GM04504 (cell line): ENCODE measurements at regions not wholly inside any gene's neighbourhood (a gene's known extent, or its start where the extent isn't known, plus 50 kb on each side); places are given as distances from the start of the nearest gene placed in this dataset.

Experiments used
- DNase-seq: peaks from one replicate; pipeline ENCODE4 v3.0.0-alpha.2; 2012; ENCODE audit warnings: low read depth

DNA sequence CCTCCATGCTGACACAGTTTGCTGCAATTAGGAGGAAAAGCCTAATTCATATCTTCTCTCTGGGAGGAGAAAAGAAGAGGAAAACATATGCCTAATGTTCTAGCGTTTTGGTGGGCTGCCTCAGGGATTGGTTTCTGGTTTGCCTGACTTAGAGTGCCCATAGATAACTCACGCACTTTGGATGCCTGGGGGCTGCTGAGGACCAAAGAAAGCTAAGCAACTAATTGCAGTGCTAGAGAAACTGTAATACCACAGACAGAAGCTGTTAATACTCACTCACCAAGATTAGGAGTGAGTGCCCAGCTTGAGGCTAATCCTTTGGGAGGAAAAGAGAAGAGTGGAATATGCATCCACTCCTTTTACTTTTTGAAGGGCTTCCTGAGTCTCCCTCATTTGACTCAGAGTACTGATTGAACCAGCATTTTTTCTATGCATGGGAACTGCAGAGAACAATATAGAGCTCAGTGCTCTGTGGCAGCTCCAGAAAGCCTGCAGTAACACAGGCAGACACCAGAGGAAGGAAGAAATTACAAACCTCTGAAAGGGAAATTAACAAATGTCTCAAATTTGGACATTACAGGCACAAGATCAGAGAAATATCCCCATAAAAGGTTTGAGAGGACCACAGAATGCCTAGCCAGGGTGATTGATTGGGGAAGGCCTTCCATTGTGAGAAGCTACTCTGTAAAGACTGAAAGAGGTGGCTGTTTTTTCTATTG is 666.4 kb downstream of the OLFM4 start:
- DNase-seq: no peak

DNA sequence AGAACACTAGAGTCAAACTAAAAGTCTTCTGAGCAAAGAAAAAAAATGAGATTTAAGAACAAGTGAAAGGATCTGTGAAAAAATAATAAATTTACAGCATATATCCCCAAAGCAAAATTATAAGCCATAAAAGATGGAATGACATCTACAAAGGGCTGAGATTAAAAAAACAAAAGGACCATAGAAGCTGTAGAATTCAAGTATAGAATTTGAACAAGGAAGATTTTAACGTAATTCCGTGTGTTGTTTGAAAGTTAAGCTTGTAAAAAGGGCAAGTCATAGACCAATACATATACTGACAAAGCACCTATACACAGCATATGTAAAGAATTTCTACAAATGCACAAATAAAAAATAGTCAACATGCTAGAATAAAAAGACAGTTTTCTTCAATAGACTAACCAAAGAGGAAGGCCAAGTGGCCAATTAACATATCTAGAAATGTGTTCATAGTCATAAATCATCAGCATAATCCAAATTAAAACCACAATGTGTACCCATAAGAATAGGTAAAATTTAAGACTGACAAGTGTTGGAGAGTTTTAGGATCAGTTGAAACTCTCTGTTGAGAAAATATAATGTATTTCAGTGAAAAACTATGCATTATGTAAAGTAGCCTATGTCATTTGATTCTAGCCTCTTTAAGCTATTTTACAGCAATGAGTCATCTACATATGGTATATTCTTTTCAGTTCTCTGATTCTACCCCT is 674.9 kb downstream of the OLFM4 start:
- DNase-seq: no peak

DNA sequence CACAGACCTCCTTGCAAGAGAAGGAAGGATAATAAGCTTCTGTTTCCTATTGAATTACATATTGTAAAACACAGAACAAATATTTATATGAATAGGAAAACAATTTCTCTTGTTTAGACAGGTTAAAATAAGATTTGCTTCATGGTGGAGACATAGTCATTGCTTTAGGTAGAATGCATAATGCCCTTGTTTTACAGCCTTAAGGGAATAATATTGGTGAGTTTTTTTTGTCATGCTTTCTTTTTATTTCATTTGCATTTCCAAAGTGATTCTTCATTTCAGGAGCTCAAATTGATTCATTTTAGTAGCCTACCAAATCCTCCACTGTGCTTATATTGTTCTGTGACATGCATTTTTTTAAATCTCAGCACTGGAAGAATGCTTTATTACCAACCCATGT is 690.7 kb downstream of the OLFM4 start:
- DNase-seq: no peak

DNA sequence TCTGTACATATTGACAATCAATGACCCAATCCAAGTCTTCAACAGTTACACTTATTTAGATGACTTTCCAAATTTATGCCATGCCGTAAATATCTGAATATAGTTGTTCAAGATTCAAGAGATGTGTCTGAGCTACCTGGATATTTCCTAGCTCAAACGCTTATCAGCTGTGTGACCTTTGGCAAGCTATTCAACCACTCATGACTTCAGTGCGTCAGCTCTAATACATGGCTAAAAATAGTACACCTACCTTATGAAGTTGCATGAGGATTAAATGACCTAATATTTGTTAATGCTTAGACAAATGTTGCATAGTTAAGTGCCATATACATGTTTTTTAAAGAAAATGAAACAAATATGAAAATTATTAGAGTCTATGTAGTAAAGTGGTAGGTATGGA is 704.1 kb downstream of the OLFM4 start:
- no peak for DNase-seq

DNA sequence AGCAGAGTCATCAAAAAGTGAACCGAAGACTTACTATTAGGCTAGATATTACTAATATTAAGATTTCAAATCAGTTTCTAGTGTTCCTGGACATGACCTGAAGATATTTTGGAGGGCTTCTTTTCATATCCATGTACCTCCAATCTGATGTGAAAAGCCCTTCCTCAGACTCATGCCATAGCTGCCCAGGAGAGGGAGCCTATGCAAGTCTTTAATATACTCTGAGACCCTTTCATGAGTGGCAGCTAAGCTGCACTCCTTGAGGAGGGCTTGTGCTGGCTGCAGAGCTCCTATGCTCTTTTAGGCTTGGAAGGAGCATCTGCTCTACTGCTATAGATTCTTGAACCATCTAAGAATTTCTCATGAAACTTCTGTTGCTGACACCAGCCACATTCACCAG is 715.3 kb downstream of the OLFM4 start:
- no peak for DNase-seq

DNA sequence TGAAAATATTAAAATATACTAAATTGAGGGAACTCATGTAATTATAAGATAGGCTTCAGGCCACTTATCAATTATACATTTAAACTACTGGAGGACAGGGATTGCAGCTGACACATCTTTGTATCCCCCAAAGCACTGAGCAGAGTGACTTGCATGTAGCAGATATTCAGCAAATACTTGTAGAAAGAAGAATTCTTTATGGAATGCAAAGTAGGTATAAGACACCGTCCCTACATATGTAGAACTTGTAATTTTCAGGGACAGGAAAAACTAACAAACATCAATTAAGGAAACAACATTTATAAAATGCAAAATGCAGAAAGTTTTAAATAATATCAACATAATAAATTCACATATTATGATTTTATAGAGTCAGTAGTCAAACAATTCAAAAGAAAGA is 719.2 kb downstream of the OLFM4 start:
- no peak for DNase-seq

DNA sequence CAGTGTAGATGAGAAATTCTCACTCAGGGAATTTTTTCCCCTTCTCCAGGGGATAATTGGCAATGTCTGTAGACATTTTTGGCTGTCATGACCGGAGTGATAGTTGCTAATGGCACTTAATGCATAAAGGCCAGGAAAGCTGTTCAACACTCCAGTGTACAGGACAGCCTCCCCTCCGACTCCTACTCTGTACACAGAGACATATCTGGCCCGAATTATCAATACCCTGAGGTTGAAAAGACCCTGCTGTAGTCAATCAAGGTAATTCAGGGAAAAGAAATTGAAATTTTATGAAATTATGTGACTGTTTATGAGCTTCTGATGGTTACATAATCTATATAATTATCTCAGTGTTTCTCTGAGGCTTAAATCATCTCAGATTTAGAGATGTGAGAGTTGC is 720.7 kb downstream of the OLFM4 start:
- no peak for DNase-seq

DNA sequence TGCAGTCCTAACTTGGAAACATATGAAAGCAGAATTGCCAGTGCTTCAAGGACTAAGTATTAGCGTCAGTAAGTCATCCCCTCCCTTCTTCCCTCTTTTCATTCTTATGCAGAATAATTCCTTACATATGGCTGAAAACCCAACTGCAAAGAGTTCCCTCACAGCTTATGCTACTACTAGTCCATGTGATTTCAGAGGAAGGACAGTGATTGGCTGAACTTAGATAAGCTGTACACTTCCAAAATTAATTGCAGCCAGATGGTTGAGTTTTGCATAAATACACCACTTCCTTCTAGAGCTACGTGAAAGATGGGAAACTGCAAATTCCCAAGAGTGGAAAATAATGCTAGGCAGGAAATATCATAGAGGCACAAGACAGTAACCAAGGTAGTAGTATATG is 730.4 kb downstream of the OLFM4 start:
- no peak for DNase-seq

DNA sequence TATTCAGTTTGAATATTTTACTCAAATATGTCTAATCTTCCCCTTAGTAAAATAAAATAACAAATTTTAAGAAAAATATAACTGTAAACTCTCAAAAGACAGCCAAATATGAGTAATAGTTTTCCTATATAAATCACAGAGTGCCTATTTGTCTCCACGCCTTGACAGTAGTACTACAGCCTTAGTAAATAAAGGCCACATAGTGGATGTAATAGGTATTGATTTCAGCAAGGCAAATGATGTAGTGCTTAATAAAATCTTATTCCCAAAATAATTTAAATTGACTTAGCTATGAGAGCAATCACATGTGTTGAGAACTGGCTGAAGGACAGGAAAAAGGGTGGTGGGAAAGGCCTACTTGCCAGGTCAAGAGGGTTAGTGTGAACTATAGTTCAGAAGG is 747.2 kb downstream of the OLFM4 start:
- DNase-seq: no peak

DNA sequence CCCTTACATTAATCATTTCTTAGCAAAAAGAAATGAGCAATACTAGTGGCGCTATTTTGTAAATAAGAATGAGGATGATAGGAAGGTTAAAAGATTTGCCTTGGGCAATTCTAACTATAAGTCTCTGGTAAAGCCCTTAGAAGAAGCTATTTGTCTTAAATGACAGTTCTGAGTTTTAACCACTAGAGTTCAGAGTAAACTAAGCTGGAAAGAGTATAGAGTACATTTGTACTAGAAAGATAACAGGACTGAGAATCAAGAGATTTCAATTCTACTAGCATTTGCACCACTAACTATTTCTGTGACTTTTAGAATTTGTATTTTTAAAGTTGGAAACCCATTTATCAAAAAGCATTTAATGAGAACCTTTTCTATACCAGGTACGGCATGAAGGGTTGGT is 750.3 kb downstream of the OLFM4 start:
- no peak for DNase-seq

DNA sequence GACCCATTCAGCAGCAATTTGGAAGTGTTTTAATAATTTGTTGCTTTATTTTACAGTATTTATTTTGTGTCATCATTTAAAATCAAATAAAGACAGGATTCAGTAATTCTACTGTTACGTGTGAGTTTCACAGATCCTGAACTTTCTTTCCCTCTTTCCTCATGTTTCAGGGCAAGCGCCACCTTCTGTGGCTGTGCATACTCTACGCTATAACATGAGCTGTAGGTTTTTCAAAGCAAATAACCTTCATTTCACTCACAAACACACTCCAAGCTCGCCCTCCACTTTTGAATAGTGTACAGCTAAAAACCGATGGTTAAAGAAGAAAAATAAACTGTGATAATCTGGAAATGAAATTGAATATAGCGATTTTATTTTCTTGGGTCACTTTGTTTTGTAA is 753.3 kb downstream of the OLFM4 start:
- no peak for DNase-seq

DNA sequence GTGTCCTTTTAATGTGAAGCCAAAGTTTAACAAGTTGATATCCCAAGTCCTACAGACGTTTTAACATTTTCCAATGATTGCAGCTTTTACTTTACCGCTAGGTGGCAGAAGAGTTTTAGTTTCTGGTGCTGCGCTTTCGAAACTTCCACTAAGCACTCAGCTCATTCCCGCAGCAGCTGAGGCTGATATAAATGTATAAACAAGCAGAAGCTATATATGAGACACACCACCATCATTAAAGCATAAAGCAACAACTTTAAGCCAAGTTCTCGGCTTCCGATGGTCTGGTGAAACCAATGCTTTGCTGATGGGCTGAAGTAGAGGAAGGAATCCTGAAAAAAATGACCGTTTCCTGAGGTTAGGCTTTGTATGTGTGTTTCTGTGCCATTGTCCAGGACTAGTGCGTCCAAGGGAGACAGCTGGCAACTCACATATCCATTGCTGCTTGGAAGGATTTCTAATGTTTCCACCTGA is 753.9 kb downstream of the OLFM4 start:
- peak; percentile 8 for DNase-seq

DNA sequence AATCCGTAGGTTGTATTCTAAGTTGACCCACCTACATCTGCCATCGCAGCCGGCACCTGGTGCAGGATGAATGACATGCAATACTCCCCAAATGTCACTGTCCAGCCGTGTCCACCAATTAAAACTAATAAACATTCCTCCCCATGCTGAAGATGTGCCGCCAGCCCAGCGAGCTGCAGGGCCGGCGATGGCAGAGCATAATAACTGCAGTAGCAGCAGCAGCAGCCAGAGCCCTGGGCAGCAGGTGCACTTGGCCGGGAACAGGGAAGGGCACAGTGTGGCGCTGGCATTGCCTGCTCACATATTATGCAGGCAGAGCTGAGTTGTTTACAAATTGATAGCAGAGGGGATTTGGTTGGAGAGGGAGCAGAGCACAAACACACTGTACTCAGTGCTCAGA is 754.9 kb downstream of the OLFM4 start:
- DNase-seq: no peak

DNA sequence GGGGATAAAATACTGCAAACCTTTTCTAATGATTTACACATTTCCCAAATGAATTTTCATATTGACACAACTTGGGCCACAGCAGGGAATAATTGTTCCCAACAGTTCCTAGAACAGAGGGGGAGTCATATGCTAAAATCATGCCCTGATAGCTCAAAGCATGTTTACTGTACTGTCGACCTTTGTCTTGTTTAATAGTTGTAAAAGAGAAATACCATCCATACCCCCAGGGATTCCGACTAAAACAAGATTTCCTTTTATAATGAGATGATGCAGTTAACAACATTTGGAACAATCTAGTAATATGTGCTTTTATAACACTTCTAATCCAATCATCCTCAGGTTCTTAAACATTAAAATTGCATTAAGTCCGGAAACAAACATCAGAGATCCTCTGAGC is 759.7 kb downstream of the OLFM4 start:
- DNase-seq: no peak

DNA sequence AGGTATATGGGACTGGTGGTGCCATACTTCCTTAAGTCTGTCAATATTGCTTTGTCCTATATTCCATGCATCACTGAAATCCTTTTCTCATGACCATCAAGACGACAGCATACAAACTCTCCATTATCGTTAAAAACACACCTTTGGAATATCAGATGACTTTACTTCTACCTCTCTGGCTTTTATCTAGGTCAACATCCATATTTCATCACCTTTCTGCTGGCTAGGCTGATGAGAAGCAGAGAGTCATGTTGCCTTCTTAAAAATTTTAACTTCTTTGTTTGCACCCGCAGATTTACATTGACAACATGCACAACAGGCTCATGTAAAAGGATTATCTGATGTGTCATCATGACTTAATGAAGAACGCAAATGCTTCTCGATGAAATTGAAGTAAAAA is 771.4 kb downstream of the OLFM4 start:
- no peak for DNase-seq

DNA sequence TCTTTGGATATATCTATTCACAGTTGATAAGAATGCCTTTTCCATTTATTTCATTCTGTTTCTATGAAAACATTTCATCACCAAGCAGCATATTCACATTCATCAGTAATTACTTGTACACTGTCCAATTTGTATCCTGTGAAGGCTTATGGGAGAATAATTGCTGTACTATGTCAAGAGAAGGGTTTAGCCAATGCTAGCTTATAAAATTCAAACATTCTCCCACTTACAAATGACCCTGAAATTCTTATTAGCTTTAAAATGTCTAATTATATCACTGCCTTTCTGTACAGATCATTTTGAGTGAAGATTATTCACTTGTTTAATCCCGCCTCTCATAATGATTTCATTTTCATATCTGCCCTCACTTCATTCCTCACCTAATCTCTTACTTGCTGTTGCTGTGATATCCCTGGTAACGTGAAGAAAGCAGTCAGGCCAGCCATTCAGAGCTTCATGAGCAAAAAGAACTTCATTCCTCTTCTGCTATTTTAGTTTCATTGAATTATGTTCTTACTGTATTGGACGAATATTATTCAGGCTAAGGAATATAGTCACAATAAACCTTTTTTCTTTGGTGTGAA is 778.7 kb downstream of the OLFM4 start:
- no peak for DNase-seq

DNA sequence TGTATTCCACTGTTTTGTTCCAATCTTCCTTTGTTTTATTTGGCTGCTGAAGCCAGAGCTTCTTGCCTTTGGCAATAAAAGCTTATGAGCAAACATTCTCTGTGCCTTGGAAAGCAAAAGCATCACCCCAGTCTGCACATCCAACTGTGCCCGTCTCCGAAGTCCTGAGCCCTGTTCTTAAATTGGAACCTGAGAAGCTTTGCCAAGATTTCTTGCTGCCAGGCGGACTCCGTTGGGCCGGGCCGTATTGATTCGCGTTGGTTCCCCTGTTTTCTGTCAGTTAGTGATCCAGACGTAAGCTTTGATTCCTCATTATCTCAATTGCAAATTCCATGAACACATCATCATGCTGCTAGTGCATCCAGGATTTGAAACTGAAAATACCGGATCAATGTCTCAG is 793.0 kb downstream of the OLFM4 start:
- no peak for DNase-seq

DNA sequence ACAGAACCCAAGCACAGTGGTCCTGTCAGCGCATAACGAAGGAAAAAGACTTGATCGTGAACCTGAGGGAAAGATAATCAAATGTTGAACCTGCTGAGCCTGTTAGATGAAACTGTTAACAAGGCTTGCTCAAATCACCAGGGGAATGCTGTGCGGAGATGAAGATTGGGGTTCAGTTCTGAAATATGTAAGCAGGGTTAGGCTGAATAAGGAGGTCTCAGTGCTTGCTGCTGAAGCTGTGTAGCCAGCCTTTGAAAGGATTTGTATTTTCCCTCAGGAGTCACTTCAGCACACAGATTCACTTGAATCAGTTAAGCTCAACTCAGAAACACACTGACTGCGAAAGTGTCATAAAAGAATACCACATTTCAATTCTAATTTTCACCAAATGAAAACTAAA is 793.5 kb downstream of the OLFM4 start:
- DNase-seq: no peak

DNA sequence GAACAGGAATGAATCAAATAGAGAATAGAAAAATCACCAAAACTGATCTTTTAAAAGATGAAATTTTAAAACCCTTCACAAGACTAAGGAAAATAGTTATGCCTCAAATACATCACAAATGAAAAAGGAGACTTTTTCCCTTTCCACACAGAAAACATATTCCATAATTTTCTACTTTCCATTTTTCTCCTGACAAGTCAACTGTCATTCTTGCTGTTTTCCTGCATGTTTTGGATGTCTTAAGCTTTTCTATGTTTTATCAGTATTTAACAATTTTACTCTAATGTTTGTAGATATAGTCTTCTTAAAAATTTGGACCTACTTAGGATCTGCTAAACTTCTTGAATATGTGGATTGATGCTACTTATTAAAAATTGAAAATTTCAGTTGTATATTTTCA is 810.8 kb downstream of the OLFM4 start:
- DNase-seq: no peak

DNA sequence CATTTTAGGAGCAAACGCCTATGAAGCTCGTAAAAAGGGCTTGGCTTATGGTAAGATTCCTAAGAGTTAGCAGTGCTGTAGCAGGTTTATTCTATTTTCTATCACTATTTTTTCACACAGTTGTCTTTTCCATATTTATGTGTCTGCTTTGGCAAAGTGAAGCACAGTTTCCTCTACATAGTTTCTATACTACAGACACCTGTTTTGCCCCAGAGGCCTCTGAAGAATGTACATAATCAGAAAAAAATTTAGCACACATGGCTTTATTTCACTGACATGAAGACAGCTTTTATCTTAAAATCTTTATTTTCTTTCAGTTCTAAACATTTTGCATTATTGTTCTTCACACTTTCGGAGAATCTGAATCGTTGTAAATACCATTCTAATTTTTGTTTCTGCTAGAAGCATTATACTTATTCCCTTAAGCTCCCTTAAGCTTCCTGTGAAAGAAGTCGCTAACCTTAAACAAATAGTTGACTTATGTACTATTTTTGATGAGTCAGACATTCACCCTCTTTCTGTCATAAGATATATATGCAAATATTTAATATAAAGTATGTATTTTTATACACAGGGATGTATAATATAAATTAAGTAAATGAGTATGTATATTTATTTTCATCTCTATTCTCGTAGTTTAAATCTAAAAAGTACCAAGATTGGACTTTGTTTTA is 816.0 kb downstream of the OLFM4 start:
- DNase-seq: no peak

DNA sequence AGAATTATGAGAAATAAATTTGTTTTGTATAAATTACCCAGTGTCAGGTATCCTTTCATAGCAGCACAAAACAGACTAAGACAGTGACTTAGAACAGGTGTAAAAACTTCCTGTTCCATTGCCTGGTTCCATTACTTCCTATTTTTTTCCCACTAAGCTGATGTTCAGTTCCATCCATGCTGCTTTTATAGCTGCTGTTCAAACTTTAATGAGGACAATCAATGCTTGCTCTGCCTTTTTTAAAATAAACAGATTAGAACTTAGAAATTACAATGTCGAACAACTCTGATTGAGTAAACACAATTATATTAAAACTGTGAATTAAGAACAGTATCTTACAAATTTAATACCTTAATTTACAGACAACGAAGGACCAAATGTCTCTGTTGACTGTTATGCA is 818.9 kb downstream of the OLFM4 start:
- no peak for DNase-seq

DNA sequence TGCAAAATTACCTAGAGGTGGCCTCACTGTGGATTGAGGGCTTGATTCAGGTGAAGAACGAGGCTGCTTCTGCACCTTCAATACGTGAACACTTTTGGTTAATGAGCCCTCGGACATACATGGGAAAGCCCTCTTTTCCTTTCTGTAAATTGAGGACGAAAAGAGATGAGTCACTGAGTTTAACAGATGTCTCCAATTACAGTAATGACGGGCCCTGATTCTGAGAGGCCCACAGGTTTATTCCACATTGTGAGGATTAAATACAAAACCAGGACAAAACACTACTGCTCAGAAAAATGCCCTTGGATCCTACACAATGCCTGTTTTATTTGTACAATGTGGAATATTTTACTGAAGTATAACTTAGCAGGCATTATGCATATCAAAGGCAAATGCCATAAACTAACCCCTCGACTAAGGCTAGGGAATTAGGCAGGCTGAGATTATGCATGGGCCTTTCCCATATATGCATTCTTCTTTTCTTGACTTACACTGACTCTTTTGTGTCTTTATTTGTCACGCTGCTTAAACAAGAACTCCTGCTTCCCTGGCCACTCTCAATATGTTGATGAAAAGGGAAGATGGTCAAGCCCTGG is 819.9 kb downstream of the OLFM4 start:
- no peak for DNase-seq

DNA sequence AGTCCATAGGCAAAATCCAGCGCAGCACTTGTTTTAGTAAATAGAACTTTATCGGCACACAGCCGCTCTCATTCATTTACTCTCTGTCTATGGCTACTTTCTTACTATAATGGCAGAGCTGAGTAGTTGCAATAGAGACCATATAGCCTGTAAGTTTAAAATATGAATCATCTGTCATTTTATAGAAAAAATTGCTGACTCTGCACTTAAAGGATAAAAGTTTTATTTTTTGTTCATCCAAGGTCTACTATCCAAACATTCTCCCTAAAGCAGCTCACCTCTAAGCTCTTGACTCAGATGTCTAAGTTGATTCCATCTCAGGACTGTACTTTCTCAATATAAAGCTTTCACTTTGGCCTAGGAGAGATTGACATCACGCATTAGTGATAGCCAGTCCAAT is 825.7 kb downstream of the OLFM4 start:
- no peak for DNase-seq
